Left cardiac atrium (tissue), 4 donors: ENCODE measurements at regions not wholly inside any gene's neighbourhood (a gene's known extent, or its start where the extent isn't known, plus 50 kb on each side); places are given as distances from the start of the nearest gene placed in this dataset.

ENCODE experiments used
- ATAC-seq, 2 donors: fragments of 200-7000 bp; cut with Tn5 transposase; one replicate each; pipeline ENCODE4 v1.9.1; 2020; ENCODE audit warnings: mild to moderate bottlenecking in 2 of 2, moderate library complexity in 2 of 2
- DNase-seq: peaks from one replicate; pipeline ENCODE4 v3.0.0-alpha.2; 2020
- intact Hi-C, 2 donors: fragments of 100-400 bp; cut with DNase I; formaldehyde crosslinking; loops; one replicate each; pipeline versions ENCODE4 v1.14.1 to v1.15.1; 2022 to 2023
- donor health status: DM: no; HTN: yes; CAD: no.
- donor health status: DM: no; HTN: yes; CAD: no; lungs with severe emphysema.
- donor health status: DM: yes; HTN: yes; CAD: no.
- donor health status: Dilated cardiomyopathy.

DNA sequence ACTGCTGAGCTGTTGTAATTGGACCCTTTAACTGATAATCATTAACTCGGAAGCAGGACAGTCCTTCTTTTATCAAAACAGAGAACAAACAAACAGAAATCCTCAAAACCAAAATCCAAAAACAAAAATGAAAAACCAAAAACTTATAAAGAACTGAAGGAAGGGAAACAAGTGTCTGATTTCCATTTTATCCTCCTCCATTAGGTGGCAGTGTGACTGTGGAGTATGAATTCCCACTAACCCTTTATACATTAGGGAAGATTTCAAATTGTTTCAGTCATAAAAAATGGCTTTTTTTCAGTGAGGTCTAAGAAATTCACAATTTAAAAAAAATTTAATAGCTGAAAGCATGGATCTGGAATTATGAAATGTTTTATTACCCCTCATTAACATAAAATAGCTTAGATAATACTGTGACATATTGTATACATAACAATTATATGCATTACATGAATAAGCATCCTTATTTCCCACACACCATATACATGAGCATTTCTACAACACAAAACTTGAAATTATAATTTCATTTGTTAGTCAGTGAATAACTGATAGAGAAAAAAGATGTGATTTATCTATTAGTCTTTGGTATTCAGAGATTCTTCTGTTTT, 1074.3 kb upstream of the PCDH9 start:
- intact Hi-C loops, result loop anchor here in 1 of 2 donors (10.0 kb wide), 1 partner anchor 1020 kb away; no protein-coding TSS in a partner anchor
- DNase-seq (no peak), ATAC-seq (no peak)

DNA sequence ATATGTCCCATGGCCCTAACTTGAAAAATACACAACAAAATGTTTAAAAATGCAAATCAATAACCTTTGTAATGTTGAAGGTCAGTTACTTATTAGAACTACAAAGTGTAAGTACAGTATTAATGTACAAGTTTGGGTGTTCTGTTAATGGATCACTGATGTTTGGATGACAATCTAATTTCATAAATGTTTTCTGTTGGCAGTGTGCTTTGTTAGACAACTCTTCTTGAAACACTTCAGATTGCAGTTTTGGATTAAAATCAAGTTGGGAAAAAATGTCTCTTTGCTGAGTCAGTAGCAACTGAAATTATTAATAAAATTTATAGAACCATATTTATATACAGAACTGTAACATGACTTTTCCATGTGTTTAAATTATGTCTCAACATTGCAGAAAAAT, 1063.5 kb upstream of the PCDH9 start:
- DNase-seq, result no peak

DNA sequence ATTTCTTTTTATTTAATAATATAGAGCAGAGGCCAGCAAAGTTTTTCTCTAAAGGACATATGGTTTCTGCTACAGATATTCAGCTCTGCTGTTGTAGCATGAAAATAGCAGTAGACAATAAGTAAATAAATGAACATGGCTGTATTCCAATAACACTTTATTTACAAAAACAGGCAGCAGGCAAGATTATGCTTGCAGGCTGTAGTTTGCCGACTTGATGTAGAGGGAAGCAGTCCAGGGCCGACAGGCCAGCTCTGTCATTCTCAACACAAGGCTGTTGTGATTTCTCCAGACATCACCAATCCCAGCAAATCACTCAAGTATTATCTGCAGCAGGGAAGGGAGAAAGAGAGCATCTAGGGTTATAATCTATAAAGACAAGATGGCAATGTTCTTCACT, 1062.5 kb upstream of the PCDH9 start:
- intact Hi-C loops, result no loop called here
- no peak for DNase-seq
- ATAC-seq, result no peak

More for the DNA sequence above, 1063.5 kb upstream of the PCDH9 start:
- intact Hi-C loops, result no loop called here
- no peak for ATAC-seq

DNA sequence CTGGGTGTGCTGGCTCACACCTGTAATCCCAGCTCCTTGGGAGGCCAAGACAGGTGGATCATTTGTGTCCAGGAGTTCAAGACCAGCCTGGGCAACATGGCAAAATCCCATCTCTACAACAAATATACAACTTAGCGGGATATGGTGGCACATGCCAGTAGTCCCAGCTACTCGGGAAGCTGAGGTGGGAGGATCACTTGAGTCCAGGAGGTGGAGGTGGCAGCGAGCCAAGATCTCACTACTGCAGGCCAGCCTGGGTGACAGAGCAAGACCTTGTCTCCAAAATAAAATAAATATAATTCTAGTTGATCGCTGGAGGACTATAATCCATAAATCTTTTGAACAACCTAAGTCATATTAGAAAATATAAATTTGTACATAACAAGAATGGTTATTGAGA, 1061.5 kb upstream of the PCDH9 start:
- ATAC-seq (no peak), DNase-seq (no peak)
- intact Hi-C loops, result no loop called here

DNA sequence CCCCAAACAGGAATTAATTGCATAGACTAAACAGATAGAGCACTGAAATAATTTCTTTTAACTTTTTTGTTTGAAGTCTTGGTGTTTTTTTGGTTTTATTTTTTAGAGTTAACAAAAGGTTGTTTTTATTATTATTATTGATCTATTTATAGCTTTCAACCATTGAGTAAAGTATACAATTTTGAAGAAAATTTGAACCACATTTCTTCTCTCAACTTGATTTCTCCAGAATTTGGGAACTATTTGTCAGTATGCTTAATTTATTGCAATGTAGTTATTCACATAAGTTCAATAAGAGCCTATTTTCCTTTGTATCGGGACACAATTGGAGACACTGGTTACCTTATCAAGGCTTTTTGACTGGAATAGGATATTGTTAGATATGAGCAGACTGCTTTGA, 1045.6 kb upstream of the PCDH9 start:
- intact Hi-C loops, result no loop called here
- ATAC-seq (no peak), DNase-seq (no peak)

DNA sequence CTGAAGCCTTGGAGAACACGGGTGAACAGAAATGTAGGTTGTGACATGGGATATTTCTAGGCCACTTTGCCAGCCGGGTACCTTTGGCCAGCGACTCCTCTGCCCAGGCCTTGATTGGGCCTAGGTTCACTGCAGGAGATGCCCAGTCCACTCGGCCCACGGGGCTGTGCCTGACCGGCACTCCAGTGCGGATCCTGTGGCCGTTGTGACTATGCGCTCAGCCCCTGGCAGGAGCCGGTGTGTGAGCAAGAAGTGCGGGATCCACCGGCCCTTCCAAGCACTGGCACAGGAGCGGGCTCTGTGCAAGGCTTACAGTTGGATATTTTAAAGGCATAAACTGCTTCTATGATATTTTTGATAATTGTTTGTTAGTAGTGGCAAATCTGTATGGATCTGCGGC, 1042.5 kb upstream of the PCDH9 start:
- intact Hi-C loops, result no loop called here
- DNase-seq (no peak), ATAC-seq (no peak)

DNA sequence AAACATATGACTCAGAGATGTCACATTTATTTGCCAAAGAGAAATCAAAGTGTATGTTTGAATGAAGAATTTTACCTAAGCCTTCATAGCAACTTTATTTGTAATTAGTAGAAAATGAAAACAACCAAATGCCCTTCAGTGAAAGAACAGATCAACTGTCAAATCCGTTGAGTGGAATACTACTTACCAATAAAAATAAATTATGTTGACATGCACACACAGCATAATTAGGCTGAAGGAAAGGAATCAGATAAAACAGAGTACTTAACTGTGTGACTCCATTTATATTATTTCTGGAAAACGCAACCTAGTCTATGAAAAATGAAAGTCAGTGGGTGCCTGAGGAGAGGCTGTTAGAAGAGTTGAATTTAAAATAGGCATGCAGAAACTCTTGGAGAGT, 1034.6 kb upstream of the PCDH9 start:
- ATAC-seq (no peak), DNase-seq (no peak)
- intact Hi-C loops, result no loop called here

DNA sequence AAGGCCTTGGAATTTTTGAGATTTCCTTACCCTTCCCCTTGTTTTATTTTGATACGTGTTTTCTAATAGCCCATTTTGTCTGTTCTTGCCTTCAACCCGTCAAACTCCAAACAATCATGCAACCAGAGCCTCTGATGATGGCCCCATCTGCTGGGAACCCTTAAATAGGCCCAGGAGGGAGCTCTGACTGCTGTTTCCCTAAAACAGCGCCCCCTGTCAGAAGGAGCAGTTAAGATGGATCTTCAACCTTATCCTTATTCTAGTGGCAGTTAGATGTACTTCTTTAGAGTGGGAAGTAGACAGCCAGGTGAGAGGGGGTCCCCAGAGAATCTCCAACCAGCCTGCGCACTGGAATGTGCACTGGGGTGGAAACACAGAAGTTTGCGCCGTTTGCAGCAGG, 1031.0 kb upstream of the PCDH9 start:
- ATAC-seq (no peak), DNase-seq (no peak)
- intact Hi-C loops, result no loop called here

DNA sequence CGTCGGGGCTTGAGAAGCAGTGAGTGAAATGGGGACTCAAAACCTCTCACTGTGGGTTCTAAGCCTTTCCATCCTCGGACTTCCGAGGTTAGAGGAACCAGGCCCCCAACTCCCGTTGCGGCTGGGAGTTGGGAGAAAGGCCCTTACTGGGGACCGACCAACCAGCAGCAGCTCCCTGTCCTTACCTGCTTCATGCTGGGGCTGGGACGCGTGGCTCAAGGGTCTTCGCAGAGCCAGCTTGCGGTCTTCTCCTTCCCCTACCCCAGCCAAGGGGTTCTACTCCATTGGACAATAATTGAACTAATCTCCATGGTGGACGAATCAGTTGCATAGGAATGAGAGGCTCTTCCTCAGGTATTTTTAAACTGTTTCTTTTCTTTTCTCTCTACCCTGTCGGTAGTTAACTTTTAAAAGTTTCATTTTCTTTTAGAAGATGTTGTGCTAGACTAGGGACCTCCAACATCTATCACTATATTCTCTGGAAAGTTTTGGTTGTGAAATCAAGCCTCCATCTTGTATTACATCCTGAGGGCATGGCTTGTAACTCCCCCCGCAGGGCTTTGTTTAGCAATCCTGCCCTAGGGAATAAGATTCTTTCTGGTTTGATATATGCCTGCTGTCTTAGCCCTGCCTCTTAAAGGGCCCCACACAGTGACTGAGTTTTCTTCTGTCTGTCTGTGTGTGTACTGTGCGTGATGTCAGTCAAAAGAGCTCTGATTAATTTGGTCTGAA, 1027.1 kb upstream of the PCDH9 start:
- no peak for ATAC-seq
- intact Hi-C loops, result no loop called here
- no peak for DNase-seq

DNA sequence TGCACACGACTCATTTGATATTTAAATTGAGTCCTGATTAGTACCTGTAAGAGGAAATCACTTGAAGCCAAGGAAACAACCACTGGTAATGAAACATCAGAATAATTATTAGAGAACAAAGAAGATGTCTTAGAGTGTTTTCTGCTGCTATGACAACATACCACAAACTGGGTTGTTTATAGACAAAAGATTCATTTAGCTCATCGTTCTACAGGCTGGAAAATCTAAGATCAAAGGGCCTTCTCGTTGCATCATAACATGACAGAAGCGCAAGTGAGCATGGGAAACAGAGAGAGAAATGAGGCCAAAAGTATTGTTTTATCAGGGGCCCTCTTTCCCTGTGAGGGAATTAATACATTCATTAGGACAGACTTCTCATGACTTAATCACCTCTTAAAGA, 1024.0 kb upstream of the PCDH9 start:
- DNase-seq (no peak), ATAC-seq (no peak)
- intact Hi-C loops, result no loop called here

DNA sequence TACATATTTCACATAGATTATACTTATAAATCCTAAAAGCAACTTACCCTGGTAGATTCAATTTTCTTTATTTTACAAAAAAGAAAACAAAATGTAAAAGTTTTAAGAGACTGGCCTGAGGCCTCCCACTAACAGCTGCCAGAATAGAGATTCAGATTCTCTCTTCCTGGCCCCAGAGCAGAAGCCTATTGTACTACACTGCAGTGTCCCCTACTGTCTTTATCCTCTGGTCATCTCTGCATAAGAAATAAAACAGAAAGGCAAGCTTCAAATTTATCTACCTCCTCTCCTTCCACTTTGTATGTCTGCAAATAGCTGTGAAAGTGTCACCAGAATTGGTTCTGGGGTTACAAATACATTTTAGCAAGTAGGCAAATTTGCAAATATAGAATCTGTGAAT, 1004.1 kb upstream of the PCDH9 start:
- DNase-seq (no peak), ATAC-seq (no peak)
- intact Hi-C loops, result no loop called here

DNA sequence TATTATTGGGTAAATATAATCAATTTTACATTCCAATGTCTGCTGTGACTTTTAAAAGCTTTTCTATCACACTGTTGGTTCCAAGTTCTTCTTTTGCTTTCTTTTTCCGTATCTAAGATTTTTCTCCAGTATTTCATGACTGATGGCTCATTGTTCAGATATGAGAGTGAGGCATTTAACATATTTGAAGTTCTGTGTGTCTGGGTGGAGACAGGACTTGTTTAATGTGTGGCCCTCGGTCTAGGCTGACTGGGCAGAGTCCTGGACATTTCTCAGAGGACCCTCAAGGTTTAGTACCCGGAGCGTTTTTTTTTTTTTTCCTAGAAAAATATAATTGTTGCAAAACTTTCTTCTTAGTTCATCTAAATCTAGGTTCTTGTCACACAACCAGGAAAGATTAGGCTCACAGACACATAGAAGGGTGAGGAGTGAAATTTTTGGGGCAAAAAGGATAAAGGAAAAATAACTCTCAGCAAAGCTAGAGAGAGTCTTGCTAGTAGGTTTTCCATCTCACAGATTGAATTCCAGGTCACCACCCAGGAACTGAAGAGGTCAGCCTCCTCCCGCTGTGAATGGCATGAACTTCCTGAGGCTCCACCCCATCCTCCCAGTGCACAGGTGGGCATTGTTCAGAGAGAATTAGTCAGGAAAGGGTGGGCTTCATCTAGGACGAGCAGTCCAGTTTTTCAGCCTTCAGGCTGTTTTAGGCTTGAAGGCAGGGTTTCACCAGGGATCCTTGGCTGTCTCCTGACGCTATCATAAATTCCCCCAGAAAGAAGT, 1002.4 kb upstream of the PCDH9 start:
- no peak for ATAC-seq
- intact Hi-C loops, result no loop called here
- DNase-seq, result no peak

DNA sequence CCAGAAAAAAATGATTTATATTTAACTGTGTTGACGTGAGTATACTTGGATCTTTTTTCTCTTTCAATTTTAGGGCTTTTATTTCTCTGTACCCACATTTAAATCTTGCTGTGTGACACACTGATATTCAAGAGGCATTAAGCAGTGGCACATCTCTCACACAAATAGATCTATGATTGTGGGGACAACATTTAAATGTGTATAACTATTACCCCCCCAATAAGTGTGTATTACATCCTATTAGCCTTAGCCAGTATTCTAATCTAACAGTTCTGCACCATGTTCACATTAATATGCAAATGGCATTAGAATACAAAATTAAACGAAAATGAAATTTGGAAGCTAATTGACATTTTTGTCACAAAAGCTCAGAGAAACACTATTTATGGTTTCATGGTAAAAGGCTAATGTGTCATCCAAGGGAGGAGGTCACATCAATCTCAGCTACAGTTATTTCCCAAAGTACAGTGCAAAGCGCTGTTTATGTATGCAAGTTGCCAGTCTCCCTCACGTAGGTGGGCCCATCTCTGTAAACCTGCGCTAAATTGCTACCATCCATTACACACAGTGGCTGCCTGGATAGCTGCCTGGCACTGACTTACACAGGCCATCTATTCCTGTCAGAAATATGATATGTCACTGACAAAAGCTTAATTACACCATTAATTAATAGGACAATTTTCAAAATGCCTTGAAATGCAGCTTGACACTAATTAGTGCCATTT, 984.7 kb upstream of the PCDH9 start:
- DNase-seq, result no peak
- intact Hi-C loops, result no loop called here

DNA sequence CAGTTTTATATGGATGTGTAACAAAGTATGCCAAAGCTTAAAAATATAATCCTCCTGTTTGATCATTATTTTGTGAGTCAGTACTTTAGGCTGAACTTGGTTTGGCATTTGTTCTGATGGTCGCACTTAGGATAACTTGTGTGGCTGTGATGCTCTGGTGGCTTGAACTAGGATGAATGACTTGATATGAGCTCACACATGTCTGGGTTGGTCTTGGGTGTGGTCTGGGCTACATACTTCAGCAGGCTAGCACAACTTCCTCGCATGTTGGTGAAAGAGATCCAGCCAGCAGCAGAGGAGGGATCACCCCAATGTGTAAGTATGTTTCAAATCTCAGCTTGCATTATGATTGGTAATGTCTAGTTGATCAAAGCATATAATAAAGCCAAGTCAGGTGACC, 969.1 kb upstream of the PCDH9 start:
- no peak for DNase-seq
- intact Hi-C loops, result no loop called here
- ATAC-seq, result no peak

More for the DNA sequence above, 984.7 kb upstream of the PCDH9 start:
- no peak for ATAC-seq

DNA sequence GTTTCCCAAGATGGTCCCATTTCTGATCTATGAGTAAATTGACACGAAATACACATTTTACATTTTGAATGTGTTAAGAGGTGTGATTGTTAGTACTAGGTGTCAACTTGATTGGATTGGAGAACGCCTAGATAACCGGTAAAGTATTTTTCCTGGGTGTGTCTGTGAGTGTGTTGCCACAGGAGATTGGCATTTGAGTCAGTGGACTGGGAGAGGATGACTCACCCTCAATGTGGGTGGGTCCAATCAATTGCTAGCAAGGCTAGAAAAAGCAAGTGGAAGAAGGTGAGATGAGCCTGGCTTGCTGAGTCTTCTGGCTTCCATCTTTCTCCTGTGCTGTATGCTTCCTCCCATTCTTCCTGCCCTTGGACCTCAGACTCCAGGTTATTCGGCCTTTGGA, 960.7 kb upstream of the PCDH9 start:
- intact Hi-C loops, result no loop called here
- ATAC-seq (peak in 1 of 2 donors; percentile 53), DNase-seq (no peak)

DNA sequence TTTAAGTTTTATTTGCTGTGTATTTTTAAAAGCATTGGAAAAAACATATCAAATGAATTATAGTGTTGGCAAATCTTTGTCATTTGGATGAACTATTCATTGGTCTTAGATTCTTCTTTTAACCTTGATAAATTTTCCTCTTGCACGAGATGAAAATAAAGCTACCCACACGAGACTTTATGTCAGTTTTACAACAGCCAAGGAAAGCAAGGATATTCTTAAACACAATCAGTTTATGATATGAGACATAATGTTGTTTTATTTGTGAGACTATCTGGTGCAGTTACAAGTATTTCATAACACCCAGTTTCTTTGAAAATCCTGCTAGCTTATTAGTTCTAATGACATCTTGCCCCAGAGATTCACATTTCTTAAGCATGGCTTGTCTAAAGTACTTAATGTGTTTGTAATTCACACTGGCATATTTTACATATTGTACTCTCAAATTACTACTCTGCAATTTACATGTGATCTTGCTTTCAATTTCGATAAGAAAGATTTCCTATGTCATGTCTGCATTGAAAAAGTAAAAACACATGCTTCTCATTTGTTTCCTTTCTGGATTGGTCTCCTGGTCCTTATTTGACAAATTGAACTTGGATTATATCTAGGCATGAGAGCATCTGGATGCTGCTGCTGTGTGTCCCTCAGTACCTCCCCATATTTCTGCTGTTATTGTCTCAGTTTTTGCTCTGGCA, 955.5 kb upstream of the PCDH9 start:
- no peak for DNase-seq
- no peak for ATAC-seq
- intact Hi-C loops, result no loop called here

DNA sequence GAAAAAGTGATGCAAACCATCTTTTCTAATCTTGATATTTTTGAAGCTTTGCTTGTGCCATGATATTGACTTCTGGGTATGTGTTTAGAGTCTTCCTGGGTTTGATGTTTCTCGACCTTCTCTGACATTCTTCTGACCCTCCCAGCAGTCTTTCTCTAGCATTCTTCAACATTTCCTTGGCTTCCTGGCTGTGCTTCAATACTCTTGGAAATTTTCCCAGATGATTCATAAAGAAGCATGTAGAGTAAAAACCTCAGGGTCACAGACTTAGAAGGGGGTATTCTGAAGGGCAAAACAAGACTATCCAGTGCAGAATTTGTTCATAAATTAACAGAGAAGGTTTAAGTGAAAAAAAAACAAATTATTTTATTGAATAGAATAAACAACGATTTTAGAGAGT, 946.3 kb upstream of the PCDH9 start:
- DNase-seq (no peak), ATAC-seq (peak in 1 of 2 donors; percentile 62)
- intact Hi-C loops, result no loop called here

DNA sequence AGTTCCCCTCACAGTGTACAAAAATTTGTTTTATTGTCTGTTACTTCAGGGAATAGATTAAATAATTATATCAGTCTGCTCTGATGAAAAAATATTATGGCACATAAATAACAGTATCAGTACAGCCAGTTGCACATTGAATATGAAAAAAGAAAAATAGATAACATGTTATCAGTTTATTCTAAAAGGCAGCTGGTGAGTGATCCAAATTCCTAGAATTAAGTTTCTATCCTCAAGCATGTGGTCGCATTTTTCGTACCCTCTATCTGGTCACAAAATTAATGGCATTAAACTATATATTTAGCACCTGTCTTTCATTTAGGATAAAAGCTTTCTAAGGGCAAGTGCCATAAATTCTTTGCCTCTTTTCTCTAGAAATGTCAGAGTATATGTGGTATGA, 944.8 kb upstream of the PCDH9 start:
- DNase-seq (no peak), ATAC-seq (no peak)
- intact Hi-C loops, result no loop called here

DNA sequence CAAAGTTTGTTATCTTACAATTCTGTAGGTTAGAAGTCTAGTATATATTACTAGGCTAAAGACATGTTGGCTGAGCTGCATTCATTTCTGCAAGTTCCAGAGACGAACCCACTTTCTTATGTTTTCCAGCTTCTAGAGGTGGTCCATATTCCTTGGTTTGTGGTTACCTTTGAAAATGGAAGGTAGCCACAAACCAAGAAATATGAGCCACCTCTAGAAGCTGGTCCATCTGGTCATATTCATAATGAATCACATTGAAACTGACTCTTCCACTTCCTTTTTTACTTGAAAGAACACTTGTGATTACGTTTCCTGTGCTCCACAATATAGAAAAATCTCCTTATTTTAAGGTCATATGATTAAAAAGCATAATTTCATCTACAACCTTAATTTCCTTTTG, 943.0 kb upstream of the PCDH9 start:
- DNase-seq (no peak), ATAC-seq (no peak)
- intact Hi-C loops, result no loop called here
